GM19324 (cell line): ENCODE measurements at regions not wholly inside any gene's neighbourhood (a gene's known extent, or its start where the extent isn't known, plus 50 kb on each side); places are given as distances from the start of the nearest gene placed in this dataset.

ENCODE experiments used
- ATAC-seq: cut with Tn5 transposase; IDR thresholded peaks from one replicate; pipeline ENCODE4 v1.9.1; 2021; ENCODE audit warnings: mild to moderate bottlenecking, moderate library complexity; ENCODE audit not compliant: unreplicated experiment, low FRiP score

DNA sequence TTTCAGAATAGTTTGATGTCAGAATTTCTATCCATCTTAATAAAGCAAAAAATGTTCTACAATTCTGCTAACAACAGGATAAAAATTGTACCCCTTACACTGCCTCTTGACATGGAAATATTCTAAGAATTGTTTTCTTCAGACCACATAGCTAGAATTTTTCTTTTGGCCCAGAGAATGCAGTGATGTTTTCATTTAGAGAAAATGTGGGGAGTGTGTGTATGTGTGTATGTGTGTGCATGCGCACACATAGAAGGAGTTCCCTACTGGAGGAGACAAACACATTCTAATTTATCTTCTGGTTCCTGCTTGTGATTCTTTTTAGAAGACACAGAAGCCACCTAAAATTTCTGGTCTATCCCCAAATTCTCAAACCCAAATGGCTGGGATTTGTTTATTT is 1145.7 kb downstream of the VRK1 start:
- no peak for ATAC-seq

DNA sequence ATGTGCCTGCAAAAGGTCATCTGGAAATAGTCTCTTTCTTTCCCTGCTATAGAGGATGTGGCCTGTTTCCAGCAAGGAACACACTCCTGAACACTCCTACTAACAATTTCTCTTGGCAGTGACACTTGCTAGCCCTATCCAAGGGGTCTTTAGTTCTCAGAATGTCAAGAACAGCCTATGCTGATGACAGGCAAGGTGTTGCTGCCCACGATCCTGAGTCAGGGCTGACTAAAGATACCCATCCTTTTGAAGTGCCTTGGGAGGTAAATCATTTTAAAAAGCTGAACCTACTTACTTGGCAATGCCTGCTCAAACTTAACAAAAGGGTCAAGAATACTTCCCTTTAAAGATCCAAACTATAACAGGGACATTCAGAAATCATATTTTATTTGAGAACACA is 1146.4 kb downstream of the VRK1 start:
- no peak for ATAC-seq

DNA sequence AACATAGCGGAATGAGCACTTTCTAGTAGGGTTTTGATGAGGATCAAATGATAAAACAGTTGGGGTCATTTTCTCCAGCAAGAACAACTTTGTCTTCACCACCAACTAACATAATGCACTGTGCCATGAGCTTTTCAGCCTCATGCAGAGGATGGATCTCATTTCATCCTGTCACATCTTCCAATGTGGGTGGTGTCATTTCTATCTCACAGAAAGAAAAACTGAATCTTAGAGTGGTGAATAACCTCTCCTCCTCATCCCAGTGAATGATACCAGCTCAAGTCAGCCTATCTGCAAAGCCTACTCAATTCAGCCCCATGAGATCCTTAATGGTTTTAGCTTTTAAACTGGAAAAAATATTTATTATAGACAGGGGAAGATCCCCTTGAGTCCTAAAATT is 1147.2 kb downstream of the VRK1 start:
- ATAC-seq, result no peak

DNA sequence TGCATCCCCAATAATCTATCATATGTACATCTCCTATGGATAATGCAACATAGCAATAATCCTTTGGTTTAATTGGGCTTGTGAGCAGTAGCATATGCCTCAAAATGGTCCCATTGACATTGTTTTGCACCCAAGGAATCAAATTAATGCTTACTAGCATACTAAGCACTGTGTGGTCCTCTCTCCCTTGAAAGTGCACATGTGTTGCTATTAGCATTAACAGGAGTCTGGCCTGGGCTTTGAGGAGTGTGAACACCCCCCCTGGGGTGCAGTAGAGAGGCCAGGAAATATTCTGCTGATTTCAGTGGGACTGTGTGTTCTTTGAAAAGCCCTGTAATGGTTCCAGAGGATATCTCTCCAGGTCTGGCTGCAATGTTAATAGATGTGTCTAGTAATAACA is 1148.4 kb downstream of the VRK1 start:
- ATAC-seq, result no peak

DNA sequence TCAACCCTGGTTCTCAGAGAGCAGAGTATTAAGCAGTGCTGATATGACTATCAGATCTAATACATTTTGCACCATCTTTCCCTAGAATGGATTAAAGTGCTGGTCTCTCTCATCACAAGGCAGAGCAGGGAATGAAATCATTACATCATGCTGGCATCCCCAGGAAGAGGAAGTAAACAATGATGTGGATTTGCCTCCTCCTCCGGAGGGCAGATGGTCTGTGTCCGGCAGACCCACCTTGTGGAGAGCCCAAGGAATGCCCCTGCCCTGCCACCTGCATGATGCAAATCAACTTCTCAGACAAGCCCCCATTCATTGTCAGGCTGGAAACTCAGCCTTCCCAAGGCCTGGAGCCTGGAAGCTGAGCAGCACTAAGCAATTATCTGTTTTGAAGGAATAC is 1149.1 kb downstream of the VRK1 start:
- no peak for ATAC-seq

DNA sequence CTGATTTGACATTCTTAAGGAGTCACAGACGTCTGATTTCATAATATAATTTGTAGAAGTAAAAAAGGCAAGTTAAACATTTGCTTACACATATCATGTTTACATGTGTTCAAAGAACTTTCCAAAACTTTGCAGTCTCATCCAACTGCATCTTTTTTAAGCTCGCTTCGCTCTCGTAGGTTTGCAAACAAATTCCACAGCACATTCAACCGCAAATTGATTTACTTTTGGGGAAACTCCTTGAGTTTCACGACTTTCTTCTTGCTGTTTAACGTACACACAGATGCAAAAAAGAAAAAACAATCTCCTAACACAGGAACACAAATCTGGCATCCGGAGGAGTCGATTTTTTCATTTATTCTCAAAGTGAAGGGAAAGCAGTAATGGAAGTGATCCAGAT is 1149.5 kb downstream of the VRK1 start:
- ATAC-seq, result no peak

DNA sequence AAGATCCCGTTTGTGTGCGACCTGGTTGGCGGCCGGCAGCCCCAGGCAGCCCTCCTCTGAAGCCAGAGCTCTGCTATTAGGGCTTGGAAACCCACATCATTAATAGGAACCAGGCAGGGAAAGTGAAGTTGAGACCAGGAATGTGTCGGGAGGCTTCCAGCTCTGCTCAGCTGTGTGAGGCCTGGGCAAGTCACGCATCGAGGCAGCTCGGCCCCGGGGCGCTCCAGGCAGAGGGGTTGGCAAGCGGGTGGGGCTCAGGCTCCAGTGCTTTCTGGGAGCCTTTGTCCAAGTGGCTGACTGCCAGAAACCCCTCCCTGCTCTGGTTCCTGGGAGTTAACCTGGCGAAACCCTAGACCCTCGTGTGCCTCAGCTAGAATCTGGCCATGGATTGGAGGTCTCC is 1151.7 kb downstream of the VRK1 start:
- no peak for ATAC-seq

DNA sequence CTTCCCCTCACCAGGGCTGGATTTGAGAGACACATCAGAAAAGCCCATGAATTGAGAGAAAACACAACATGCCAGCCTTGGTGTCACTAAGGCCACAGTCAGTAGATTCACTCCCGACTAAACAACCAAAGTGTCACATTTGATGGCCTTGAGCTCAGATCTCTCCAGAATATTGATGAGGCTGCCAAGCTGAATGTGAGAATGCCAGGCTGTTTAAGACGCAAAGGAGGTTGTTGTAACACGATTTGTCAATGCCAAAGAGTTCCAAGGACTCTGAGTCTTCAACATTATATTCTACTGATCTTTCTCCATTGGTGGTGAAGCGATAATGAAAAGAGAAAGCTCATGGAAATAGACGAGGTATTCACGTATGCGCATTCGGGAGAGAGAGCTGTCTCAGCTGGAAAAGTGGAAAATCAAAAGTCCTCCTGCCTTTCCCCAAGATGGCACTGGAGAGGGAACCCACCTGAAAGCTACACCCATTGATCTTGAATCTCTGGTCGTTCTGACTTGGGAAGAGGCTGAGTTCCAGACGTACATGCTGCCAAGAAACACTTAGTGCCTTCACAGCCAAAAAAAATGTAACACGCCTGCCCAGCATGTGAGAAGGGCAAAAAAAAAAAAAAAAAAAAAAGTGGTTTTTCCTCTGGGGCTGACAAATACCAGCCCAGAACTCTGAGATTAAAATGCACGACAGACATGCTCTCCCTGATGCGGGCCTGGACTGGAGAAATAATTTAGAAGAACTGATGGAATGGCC is 1159.6 kb downstream of the VRK1 start:
- no peak for ATAC-seq

DNA sequence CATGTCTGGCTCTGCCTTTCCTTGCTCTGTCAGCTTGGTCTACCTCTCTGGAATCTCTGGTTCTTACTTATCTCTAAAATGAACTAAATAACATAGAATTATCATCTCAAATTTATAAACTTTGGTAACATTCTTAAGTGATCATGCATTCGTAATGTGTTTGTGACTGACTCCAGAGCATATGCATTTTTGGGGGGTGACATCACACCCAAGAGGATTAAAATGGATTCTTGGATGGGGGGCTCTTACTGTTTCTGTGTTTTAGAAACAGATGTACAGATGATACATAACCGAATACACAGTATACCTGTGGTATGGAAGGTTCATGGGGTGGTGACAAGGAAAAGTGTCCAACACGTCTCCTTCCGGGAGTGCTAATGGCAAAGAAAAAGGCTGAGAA is 1162.1 kb downstream of the VRK1 start:
- ATAC-seq, result no peak

DNA sequence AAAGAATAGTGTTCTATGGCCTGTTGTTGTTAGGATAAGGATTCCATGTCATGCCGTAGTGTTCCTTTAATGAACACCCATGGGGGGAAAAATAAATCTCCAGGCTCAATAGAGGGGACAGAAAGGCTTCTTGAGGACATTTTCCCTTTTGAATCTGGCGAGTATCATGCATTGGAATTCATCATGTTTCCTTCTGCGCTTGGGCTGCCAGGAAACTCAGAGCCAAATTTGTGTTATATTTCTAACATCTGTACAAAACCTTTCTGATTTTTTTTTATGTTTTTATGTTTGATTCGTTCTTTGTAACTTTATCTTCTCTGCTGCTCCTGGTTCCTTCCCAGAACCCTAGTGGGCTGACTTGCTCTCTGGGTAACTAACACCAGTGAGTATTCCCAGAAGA is 1163.3 kb downstream of the VRK1 start:
- ATAC-seq, result no peak

DNA sequence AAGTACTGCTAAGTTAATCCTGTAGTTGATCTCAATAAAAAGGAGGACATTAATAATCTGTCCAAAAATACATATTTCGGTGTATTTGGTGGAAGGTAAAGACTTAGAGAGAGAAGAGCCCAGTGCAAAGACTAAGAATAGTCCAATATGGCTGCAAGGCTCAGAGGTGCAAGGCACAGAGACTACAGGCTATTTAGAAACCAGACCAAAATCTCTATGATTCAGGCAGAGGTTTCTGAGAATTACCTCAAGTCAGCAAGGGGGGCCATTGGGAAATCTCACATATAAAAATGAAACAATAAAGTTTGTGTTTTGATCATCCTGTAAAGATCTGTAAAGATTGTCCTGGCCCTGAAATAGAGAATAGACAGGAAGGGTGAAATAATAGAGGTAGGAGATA is 1173.0 kb downstream of the VRK1 start:
- no peak for ATAC-seq

DNA sequence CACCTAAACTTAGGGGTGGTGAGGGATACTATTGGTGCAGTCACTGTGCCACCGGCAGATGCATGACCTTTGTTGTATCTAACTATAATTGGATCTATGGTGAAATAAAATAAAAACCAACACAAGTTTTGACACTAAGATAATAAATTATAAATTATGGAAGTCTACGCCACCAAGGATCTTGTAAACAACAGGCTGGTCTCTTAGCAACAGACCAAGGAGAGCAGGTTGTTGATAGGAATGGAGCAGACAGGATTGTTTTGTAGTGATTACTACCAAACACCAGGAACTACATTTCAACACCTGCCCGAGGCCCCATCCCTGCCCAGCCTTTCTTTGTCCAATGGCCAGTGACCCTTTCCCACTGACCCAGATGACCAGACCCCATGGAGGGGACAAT is 1178.0 kb downstream of the VRK1 start:
- no peak for ATAC-seq

DNA sequence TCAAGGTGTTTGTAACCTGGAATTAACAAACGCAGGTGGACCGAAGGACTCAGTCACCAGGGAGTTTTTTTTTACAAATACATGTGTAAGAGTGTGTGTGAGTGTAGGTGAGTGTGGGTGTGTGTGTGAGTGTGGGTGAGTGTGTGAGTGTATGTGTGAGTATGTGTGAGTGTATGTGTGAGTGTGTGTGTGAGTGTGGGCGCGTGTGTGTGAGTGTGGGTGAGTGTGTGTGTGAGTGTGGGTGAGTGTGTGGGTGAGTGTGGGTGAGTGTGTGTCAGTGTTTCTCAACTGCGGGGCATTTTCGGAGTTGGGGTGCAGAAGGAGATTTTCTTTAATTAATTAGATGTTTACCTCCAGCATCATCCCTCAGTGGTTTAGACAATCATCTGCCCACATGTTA is 1178.8 kb downstream of the VRK1 start:
- no peak for ATAC-seq

DNA sequence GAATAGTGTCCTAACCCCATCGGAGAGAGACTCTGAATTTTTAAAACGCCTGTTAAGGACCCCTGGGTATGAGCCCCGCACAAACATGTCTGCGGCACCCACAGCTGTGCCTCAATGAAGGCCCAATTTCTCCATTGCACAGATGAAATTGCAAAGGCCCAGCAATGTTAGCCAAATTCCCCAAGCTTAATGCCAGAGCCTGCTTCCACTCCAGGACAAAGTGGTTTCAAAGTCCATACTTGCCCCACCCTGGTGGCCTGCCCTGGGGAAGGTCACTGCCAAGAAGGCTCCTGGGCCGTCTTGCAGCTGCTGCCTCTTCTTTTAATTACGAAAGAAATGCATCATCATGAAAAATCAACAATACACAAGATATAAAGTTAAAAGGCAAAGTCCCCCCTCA is 1179.7 kb downstream of the VRK1 start:
- ATAC-seq, result no peak

DNA sequence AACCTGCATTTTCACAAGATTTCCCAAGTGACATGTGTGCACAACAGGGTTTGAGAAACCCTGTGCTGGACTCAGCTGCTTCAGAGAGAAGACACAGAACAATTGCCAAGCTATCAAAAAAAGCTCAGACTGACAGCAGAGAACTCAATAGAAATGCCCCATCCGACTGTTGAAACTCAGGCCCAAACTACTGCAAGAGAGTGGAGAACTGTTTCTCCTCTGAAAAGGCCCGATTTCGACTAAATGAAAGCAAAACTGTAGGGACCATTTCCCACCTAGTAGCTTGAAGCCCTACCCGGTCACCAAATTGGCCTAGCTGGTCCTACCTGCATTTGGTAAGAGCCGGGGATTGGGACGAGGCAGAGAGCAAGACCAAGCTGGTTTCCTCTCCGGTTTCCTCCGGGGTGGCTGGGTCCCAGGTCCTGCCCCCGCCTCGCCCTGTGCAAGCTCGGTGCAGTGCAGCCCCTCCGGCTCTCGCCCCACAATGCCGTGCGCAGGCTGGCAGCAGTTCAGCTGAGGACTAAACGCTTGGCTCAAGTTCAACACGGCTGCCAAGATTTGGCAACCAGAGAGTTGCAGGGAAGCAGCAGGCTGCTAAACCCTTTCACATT is 1180.6 kb downstream of the VRK1 start:
- no peak for ATAC-seq

DNA sequence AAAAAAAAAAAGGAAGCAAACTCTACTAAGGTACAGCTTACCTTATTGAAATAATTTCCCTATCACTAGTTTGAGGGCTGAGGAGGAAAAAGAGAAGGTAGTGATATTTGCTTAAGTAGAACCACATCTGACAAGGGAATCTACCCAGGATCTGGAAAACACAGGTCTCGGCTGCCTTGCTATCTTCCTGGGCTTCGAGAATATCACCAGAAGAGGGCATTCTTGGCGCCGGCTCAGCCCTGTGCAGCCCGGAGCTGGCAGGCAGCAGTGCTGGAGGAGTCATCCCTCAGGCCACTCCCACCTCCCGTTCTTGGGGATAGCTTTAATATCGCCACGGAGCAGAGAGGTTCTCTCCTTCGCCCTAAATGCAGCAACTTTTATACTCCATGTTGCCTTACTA is 1181.2 kb downstream of the VRK1 start:
- ATAC-seq, result no peak

DNA sequence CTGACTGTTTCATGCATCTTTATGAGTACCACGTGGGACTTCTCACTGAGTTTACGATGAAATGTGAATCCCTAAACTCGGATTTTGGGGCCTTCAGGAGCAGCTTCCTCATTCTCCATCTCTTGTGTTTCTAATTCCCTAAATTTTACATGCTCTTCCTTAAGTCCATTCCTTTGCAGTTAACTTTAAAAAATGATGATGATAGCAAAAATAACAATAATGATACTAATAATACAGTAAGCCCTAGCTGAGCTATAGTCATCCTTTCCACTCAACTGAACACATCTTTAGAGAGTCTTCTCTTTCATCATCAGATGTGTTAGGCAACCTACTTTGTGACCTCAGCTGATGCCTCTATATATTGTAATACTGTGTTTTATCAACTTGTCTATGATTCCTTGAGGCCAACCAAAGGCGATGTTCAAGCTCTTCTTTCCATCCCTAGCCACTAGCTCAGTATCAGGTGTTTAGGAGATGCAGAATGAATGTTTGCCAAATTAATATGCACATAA is 1196.4 kb downstream of the VRK1 start:
- no peak for ATAC-seq

DNA sequence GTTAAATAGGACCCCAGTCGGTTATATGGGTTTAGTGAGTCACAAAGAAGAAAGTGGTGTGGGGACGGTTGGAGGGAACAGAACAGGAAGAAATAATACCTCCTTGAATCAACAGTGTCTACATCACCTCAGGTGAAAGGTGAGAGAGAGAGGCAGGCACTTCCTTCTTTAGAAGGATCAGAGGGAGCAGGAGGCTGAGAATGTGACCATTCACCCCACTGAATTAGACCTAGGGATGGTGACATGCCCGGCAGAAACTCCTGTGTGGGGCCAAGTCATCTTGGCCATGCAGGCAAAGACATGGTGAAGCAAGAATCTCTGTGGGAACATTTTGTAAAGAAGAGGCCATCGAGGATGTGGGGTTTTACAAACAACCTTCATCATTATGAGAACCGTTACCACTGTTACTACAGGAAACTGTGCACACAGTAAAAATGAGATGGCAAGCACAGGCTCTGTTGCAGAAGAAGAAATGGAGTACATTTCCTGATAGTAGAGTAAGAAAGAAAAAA is 1196.9 kb downstream of the VRK1 start:
- no peak for ATAC-seq

DNA sequence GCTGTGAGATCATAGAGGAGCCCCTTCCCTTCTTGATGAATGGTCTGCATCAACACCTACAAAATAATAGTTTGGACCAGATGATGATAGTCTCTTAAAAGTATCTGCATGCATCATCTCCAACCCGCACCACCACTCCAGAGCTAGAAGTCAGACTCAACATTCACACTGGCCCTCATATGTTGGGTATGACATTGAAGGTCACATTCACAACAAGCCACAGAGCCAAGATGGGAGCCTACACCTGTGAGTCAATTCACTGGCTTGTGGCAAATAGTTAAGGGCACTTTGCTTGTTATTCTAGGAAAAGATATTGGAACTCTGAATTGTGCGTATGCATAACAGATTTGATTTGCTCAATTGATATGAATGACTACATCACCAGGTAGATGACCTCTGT is 1197.9 kb downstream of the VRK1 start:
- ATAC-seq, result no peak

DNA sequence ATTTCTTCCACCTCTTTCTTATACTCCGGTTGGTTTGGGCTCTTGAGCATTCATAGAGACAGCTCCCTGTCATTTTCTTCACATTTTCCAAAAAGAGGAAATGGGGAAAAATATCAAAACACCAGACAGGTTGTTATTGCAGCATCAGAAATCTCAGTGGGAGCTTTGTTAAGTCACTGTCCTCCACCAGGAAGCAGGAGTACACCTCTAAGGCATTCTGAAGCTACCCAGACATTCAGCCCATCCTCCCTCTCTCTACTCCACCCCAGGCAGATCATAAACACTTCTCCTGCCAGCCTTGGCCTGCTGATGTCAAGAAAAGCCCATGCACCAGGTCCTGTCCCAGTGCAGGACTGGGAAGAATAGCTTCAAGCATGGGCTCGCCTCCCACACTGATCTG is 1198.3 kb downstream of the VRK1 start:
- no peak for ATAC-seq

DNA sequence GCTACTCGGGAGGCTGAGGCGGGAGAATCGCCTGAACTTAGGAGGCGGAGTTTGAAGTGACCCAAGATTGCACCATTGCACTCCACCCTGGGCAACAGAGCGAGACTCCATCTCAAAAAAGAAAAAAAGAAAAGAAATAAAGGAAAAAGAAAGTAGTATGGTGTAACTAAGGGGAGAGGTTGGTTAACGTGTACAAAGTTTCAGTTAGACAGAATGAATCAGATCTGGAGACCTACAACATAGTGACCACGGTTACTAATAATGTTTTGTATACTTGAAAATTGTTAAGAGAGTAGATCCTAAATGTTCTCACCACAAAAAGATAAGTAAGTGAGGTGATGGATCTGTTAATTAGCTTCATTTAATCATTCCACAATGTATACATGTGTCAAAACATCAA is 1208.8 kb downstream of the VRK1 start:
- no peak for ATAC-seq
